Nephron (organoid): ENCODE measurements at regions not wholly inside any gene's neighbourhood (a gene's known extent, or its start where the extent isn't known, plus 50 kb on each side); places are given as distances from the start of the nearest gene placed in this dataset.

Experiments used
- H3K27ac Mint-ChIP-seq, 3 experiments: 2 replicates each; pipeline ENCODE4 v1.8.0; 2020; ENCODE audit warnings: mixed read lengths in 3 of 3, mild to moderate bottlenecking in 2 of 3, moderate library complexity in 1 of 3
- H3K27me3 Mint-ChIP-seq: 2 replicates; pipeline ENCODE4 v1.8.0; 2021; ENCODE audit warnings: low read depth, mild to moderate bottlenecking, moderate library complexity, mixed read lengths
- H3K36me3 Mint-ChIP-seq: 2 replicates; pipeline ENCODE4 v1.8.0; 2020; ENCODE audit warnings: low read depth, mixed read lengths
- H3K4me1 Mint-ChIP-seq: 2 replicates; pipeline ENCODE4 v1.8.0; 2020; ENCODE audit warnings: mixed read lengths
- H3K4me3 Mint-ChIP-seq, 3 experiments: 2 replicates each; pipeline ENCODE4 v1.8.0; 2020; ENCODE audit warnings: mild to moderate bottlenecking in 3 of 3, mixed read lengths in 3 of 3, moderate library complexity in 2 of 3
- H3K9me3 Mint-ChIP-seq: 2 replicates; pipeline ENCODE4 v1.8.0; 2020; ENCODE audit warnings: mixed read lengths
- TF ChIP-seq, protein P1 (sequence below), 3 experiments: fragments of 200-600 bp; sonication (generic); IDR thresholded peaks; one replicate each; pipeline ENCODE4 v1.5.0; 2021; ENCODE audit warnings: antibody characterized with exemption in 3 of 3; ENCODE audit not compliant: unreplicated experiment in 3 of 3

DNA sequence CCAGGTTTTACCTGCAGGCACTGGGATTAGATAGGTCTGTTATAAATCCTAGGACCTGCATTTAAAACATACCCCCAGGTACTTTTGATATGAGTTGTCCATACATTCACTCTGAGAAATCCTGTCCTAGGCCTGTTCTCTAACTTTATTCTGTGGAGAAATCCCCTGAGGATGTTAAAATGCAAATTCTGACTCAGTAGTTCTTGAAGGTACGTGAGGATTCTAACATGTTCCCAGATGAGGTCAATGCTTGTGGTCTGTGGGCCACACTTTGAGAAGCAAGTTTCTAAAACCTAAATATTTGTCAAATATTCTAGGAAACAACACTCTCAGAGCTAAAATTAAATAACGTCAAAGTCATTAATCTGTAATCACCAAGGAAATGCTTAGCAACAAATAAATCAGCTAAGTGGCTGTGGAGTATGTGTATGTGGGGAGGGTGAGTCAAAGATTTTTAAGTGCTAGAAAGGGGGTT lies 101.3 kb upstream of the MAGEB16 start:
- H3K27me3 Mint-ChIP-seq = no peaks in the 10 kb centered on the region
- TF ChIP-seq, protein P1, sequence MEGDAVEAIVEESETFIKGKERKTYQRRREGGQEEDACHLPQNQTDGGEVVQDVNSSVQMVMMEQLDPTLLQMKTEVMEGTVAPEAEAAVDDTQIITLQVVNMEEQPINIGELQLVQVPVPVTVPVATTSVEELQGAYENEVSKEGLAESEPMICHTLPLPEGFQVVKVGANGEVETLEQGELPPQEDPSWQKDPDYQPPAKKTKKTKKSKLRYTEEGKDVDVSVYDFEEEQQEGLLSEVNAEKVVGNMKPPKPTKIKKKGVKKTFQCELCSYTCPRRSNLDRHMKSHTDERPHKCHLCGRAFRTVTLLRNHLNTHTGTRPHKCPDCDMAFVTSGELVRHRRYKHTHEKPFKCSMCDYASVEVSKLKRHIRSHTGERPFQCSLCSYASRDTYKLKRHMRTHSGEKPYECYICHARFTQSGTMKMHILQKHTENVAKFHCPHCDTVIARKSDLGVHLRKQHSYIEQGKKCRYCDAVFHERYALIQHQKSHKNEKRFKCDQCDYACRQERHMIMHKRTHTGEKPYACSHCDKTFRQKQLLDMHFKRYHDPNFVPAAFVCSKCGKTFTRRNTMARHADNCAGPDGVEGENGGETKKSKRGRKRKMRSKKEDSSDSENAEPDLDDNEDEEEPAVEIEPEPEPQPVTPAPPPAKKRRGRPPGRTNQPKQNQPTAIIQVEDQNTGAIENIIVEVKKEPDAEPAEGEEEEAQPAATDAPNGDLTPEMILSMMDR (IDR thresholded peaks at IDR 0.05; ENCODE audit: unreplicated experiment in 3 of 3) = no peak
- no peaks in the 10 kb centered on the region for H3K36me3 Mint-ChIP-seq

DNA sequence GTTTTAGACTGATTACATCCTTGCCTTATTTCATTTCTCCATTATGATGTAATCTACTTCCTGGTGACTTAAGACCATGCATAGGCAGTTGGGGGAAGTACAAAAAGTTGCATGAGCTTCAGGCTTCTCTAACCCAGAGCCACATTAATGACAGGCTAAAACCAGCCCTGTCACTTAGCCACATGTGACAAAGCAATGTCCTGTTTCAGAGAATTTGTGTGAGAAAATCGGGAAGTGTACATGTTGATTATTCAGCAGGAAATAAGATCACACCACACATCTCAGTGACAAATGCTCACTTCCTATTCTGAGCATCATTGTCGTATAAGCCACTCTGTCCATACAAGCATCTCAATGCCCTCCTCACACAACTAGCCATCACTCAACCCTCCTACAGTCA lies 98.5 kb upstream of the MAGEB16 start:
- H3K4me1 Mint-ChIP-seq = no peaks in the 10 kb centered on the region
- no peak overlapping the region for H3K27ac Mint-ChIP-seq
- no peaks in the 10 kb centered on the region for H3K27me3 Mint-ChIP-seq
- TF ChIP-seq, protein P1 (IDR thresholded peaks at IDR 0.05; ENCODE audit: unreplicated experiment in 3 of 3) = no peak
- no peaks in the 10 kb centered on the region for H3K36me3 Mint-ChIP-seq
- H3K9me3 Mint-ChIP-seq = no peaks in the 10 kb centered on the region
- no peak overlapping the region for H3K4me3 Mint-ChIP-seq

More for the DNA sequence above, 101.3 kb upstream of the MAGEB16 start:
- Mint-ChIP-seq H3K4me1 (no peaks in the 10 kb centered on the region), H3K27ac (no peak overlapping the region), H3K4me3 (no peak overlapping the region), H3K9me3 (no peaks in the 10 kb centered on the region)

DNA sequence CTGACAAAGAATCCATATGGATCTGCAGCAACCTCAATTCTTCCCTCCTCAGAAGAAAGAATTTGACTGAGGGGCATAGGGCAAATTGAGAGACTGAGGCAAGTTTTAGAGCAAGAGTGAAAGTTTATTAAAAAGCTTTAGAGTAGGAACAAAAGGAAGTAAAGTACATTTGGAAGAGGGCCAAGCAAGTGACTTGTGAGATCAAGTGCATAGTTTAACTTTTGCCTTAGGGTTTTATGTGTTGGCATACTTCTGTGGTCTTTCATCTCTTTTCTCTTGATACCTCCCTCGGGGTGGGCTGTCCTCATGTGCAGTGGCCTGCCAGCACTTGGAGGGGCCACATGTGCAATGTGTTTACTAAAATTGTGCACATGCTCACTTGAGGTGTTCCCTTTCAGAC lies 98.0 kb upstream of the MAGEB16 start:
- Mint-ChIP-seq H3K4me1 (no peaks in the 10 kb centered on the region), H3K27ac (no peak overlapping the region), H3K9me3 (no peaks in the 10 kb centered on the region), H3K27me3 (no peaks in the 10 kb centered on the region), H3K36me3 (no peaks in the 10 kb centered on the region), H3K4me3 (no peak overlapping the region)
- TF ChIP-seq, protein P1 (IDR thresholded peaks at IDR 0.05; ENCODE audit: unreplicated experiment in 3 of 3) = no peak

DNA sequence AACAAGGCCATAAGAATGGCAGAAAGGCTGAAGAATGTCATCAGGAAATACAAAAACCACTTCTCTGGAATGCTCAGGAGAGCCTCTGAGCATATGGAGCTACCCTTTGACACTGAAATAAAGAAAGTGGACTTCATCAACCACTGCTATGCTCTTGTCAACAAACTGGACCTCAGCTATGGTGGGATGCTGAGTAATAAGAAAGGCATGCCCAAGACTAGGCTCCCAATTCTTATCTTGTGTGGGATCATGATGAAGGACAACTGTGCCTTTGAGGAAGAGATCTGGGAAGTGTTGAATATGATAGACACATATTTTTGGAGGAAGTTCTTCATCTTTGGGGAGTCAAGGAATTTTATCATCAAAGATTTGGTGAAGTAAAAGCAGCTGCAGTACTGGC lies 86.9 kb upstream of the MAGEB16 start:
- Mint-ChIP-seq H3K27ac (peak overlapping the region in 1 of 3 experiments; percentile 32), H3K4me3 (no peak overlapping the region), H3K36me3 (no peaks in the 10 kb centered on the region), H3K27me3 (no peaks in the 10 kb centered on the region), H3K4me1 (no peaks in the 10 kb centered on the region), H3K9me3 (peaks cover 2% of the 10 kb centered on the region)
- TF ChIP-seq, protein P1 (IDR thresholded peaks at IDR 0.05; ENCODE audit: unreplicated experiment in 3 of 3) = no peak

DNA sequence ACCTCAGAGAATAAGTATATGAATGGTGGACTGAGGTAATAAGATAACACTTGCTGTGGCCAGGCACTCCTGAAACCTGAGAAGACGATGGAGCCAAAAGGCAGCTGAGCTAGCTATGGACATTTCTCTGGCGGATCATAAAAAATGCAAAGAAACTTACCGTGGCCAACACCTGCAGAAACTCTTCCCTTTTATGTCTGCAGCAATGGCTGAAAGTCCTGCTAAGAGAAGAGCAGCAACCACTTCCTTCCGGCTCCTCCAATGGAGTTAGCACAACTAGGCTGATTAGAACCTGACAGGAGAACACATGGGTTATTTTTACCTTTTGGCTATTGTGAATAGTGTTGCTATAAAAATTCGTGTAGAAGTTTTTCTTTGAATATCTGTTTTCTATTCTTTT lies 76.0 kb upstream of the MAGEB16 start:
- H3K9me3 Mint-ChIP-seq = peaks cover 3% of the 10 kb centered on the region
- TF ChIP-seq, protein P1 (IDR thresholded peaks at IDR 0.05; ENCODE audit: unreplicated experiment in 3 of 3) = no peak
- H3K27me3 Mint-ChIP-seq = no peaks in the 10 kb centered on the region
- no peaks in the 10 kb centered on the region for H3K4me1 Mint-ChIP-seq
- no peak overlapping the region for H3K27ac Mint-ChIP-seq
- H3K36me3 Mint-ChIP-seq = no peaks in the 10 kb centered on the region
- no peak overlapping the region for H3K4me3 Mint-ChIP-seq

DNA sequence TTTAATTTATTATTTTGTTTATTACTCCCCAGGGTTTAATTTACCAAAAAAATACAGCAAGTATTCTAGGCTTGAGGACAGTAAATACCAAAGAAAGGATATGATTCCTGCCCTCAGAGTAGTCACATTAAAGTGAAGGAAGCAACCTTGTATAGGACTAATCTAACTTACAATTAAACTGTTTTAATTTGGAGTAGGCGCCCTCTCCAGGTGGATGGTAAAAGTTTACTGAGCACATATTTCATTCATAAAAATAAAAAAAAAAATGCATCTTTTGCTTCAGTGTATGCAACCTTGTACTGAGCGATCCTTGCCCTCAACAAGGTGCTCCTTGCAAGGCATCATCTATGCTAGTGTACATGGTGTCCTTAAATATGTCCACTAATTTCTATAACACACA lies 72.0 kb upstream of the MAGEB16 start:
- Mint-ChIP-seq H3K4me3 (no peak overlapping the region), H3K27ac (no peak overlapping the region), H3K27me3 (no peaks in the 10 kb centered on the region), H3K9me3 (peaks cover 5% of the 10 kb centered on the region), H3K36me3 (no peaks in the 10 kb centered on the region), H3K4me1 (no peaks in the 10 kb centered on the region)
- TF ChIP-seq, protein P1 (IDR thresholded peaks at IDR 0.05; ENCODE audit: unreplicated experiment in 3 of 3) = peak in 1 of 3 experiments; percentile 17
